Endothelial cell of umbilical vein (primary cell): ENCODE measurements at regions not wholly inside any gene's neighbourhood (a gene's known extent, or its start where the extent isn't known, plus 50 kb on each side); places are given as distances from the start of the nearest gene placed in this dataset.

Experiments
- BruUV-seq: library from RNA; stranded (reverse); fragments of 400-500 nt; replicated peaks from 2 replicates; lab custom pipeline; 2021; lab: Mats Ljungman, UMichigan
- CTCF ChIA-PET: fragments of 300-600, 350-600 bp; sonication (Branson Sonifier 250); formaldehyde crosslinking; loops from one replicate; lab custom pipeline; 2021; ENCODE audit warnings: antibody characterized with exemption, inconsistent platforms; lab: Charles Lee
- POLR2A ChIA-PET: fragments of 300-600, 350-600 bp; sonication (Branson Sonifier 250); formaldehyde crosslinking; loops from one replicate; lab custom pipeline; 2021; ENCODE audit warnings: antibody characterized with exemption, inconsistent platforms; lab: Charles Lee
- DNase-seq: peaks from one replicate; pipeline ENCODE4 v3.0.0-alpha.2; 2011; ENCODE audit warnings: low read depth, low spot score
- FAIRE-seq: peaks from 2 replicates; lab custom pipeline; 2011; peaks lifted over from hg19 to GRCh38; lab: Jason Lieb, UNC
- H2AFZ ChIP-seq: 2 replicates; pipeline ENCODE4 v1.6.0; 2012; ENCODE audit warnings: low read depth, low read length, control low read depth, inconsistent platforms
- H3K27ac ChIP-seq: 2 replicates; pipeline ENCODE4 v1.5.1; 2011; ENCODE audit warnings: low read depth, mild to moderate bottlenecking, control low read depth, low read length, moderate library complexity; ENCODE audit not compliant: insufficient read depth
- H3K27me3 ChIP-seq, 2 experiments: 2 replicates each; pipeline versions ENCODE4 v1.6.0 to v1.6.1; 2011; ENCODE audit warnings: low read length in 2 of 2, mixed read lengths in 1 of 2; ENCODE audit not compliant: control insufficient read depth in 2 of 2, insufficient read depth in 2 of 2
- H3K36me3 ChIP-seq, 2 experiments: 2 replicates in 1 of 2; 3 replicates in 1 of 2; pipeline ENCODE4 v1.5.1; 2011; ENCODE audit warnings: low read length in 2 of 2, mild to moderate bottlenecking in 1 of 2, moderate library complexity in 1 of 2; ENCODE audit not compliant: control insufficient read depth in 2 of 2, insufficient read depth in 2 of 2; ENCODE audit errors: extremely low read depth in 1 of 2
- H3K4me1 ChIP-seq: 3 replicates; pipeline ENCODE4 v1.5.1; 2011; ENCODE audit warnings: mild to moderate bottlenecking, low read length; ENCODE audit not compliant: control insufficient read depth, insufficient read depth; ENCODE audit errors: extremely low read depth
- H3K4me2 ChIP-seq: 2 replicates; pipeline ENCODE4 v1.6.1; 2011; ENCODE audit warnings: low read length, control low read depth, mixed read lengths; ENCODE audit not compliant: insufficient read depth
- H3K4me3 ChIP-seq, 3 experiments: fragments of 200-600 bp in 1 of 3; sonication (generic), shearing (Covaris generic) in 1 of 3; replicated peaks in 1 of 3; 2 replicates each; pipeline ENCODE4 v1.5.1; 2011 to 2016; ENCODE audit warnings: control low read depth in 3 of 3, low read length in 3 of 3, mild to moderate bottlenecking in 2 of 3, inconsistent platforms in 1 of 3, low read depth in 1 of 3, moderate library complexity in 1 of 3; ENCODE audit not compliant: insufficient read depth in 1 of 3
- H3K79me2 ChIP-seq: 2 replicates; pipeline ENCODE4 v1.6.0; 2012; ENCODE audit warnings: low read length, inconsistent platforms; ENCODE audit not compliant: control insufficient read depth, insufficient read depth
- H3K9ac ChIP-seq: replicated peaks from 2 replicates; pipeline ENCODE3; 2011; ENCODE audit warnings: low read length, control low read depth; ENCODE audit not compliant: insufficient read depth; ENCODE audit errors: extremely low read depth
- H3K9me1 ChIP-seq: replicated peaks from 3 replicates; pipeline ENCODE4 v1.6.0; 2011; ENCODE audit warnings: mild to moderate bottlenecking, low read length; ENCODE audit not compliant: control insufficient read depth, insufficient read depth; ENCODE audit errors: extremely low read depth
- H3K9me3 ChIP-seq: replicated peaks from 2 replicates; pipeline ENCODE4 v1.5.1; 2012; ENCODE audit warnings: low read length, inconsistent platforms; ENCODE audit not compliant: control insufficient read depth, insufficient read depth
- H4K20me1 ChIP-seq: replicated peaks from 2 replicates; pipeline ENCODE3; 2011; ENCODE audit warnings: mild to moderate bottlenecking, low read length; ENCODE audit not compliant: control insufficient read depth, insufficient read depth; ENCODE audit errors: extremely low read depth
- EZH2 ChIP-seq: IDR thresholded peaks from 2 replicates; pipeline ENCODE4 v1.6.1; 2012; ENCODE audit warnings: borderline replicate concordance, low read depth, mild to moderate bottlenecking, moderate library complexity, low read length, inconsistent platforms; ENCODE audit not compliant: severe bottlenecking
- FOS ChIP-seq: IDR thresholded peaks from 2 replicates; pipeline ENCODE4 v1.6.1; 2011; ENCODE audit warnings: mild to moderate bottlenecking, low read length, moderate library complexity, borderline replicate concordance; ENCODE audit not compliant: insufficient read depth
- GATA2 ChIP-seq: IDR thresholded peaks from 2 replicates; pipeline ENCODE4 v1.7.0; 2011; ENCODE audit warnings: low read depth, mild to moderate bottlenecking, moderate library complexity, mixed read lengths, low read length; ENCODE audit not compliant: insufficient read length, insufficient read depth
- JUN ChIP-seq: IDR thresholded peaks from 2 replicates; pipeline ENCODE4 v1.6.1; 2011; ENCODE audit warnings: borderline replicate concordance, low read depth; ENCODE audit not compliant: insufficient read length, insufficient read depth
- MAX ChIP-seq: IDR thresholded peaks from 2 replicates; pipeline ENCODE4 v1.6.1; 2011; ENCODE audit not compliant: insufficient read depth, insufficient read length
- MYC ChIP-seq: IDR thresholded peaks from one replicate; pipeline ENCODE4 v1.6.1; 2011; ENCODE audit warnings: mild to moderate bottlenecking, low read depth, low read length
- POLR2A ChIP-seq: IDR thresholded peaks from 2 replicates; pipeline ENCODE4 v1.6.1; 2012; ENCODE audit warnings: low read depth, mild to moderate bottlenecking, control low read depth, low read length
- POLR2AphosphoS5 ChIP-seq: IDR thresholded peaks from 2 replicates; pipeline ENCODE4 v1.6.1; 2012; ENCODE audit warnings: low read depth, mild to moderate bottlenecking, control low read depth, low read length, moderate library complexity; ENCODE audit not compliant: insufficient read depth
- dilution Hi-C: fragments of 300-500 bp; cut with MboI; formaldehyde crosslinking; loops from one replicate; pipeline ENCODE4 v1.15.0; 2019; ENCODE audit warnings: low sequenced_read_pairs; ENCODE audit not compliant: extremely low pct_ligation_motif_present
- intact Hi-C: fragments of 100-400 bp; cut with micrococcal nuclease; formaldehyde crosslinking; loops from one replicate; pipeline ENCODE4 v1.10.0; 2022
- TF ChIP-seq, protein P1 (sequence below), 2 donors: IDR thresholded peaks; 1 replicate in 1 of 2; 2 replicates in 1 of 2; pipeline ENCODE4 v1.5.1; 2011; ENCODE audit warnings: low read length in 2 of 2, mild to moderate bottlenecking in 2 of 2, moderate library complexity in 2 of 2, control low read depth in 1 of 2, inconsistent platforms in 1 of 2, low read depth in 1 of 2; ENCODE audit not compliant: insufficient read depth in 1 of 2; ENCODE audit errors: extremely low read depth in 1 of 2

DNA sequence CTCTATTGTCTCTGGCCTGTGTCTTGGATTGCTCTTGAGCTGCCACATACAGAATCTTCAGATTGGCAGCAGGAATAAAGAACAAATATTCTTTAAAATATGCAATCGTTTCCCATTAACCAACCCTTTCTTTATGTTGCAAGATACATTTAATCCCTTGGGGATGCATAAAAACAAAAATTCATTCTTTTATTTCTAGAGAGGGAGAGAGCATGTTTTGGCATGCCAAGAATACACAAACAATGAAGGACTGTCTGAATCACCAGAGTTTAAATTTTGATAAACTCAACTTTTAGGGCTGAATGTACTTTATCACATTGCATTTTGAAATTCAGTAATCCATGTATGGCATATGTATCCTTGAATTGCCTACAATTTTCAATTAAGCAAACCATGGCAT lies 154.3 kb upstream of the SEMA3D start:
- TF ChIP-seq, protein P1, sequence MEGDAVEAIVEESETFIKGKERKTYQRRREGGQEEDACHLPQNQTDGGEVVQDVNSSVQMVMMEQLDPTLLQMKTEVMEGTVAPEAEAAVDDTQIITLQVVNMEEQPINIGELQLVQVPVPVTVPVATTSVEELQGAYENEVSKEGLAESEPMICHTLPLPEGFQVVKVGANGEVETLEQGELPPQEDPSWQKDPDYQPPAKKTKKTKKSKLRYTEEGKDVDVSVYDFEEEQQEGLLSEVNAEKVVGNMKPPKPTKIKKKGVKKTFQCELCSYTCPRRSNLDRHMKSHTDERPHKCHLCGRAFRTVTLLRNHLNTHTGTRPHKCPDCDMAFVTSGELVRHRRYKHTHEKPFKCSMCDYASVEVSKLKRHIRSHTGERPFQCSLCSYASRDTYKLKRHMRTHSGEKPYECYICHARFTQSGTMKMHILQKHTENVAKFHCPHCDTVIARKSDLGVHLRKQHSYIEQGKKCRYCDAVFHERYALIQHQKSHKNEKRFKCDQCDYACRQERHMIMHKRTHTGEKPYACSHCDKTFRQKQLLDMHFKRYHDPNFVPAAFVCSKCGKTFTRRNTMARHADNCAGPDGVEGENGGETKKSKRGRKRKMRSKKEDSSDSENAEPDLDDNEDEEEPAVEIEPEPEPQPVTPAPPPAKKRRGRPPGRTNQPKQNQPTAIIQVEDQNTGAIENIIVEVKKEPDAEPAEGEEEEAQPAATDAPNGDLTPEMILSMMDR (IDR thresholded peaks at IDR 0.05; ENCODE audit: extremely low read depth in 1 of 2, insufficient read depth in 1 of 2, low read depth in 1 of 2, low read length in 2 of 2): no peak
- no peak for TF ChIP-seq MAX
- no peak for TF ChIP-seq POLR2A
- TF ChIP-seq JUN: no peak
- TF ChIP-seq EZH2: no peak
- no peak for TF ChIP-seq GATA2
- TF ChIP-seq POLR2AphosphoS5: no peak
- no peak for TF ChIP-seq FOS
- no peak for TF ChIP-seq MYC
- Histone ChIP-seq H3K4me1 (no peaks in the 10 kb centered on the region), H3K9me1 (no peaks in the 10 kb centered on the region), H4K20me1 (no peaks in the 10 kb centered on the region), H2AFZ (no peak overlapping the region), H3K9me3 (no peaks in the 10 kb centered on the region), H3K9ac (no peak overlapping the region), H3K4me2 (no peak overlapping the region), H3K79me2 (no peaks in the 10 kb centered on the region), H3K36me3 (no peaks in the 10 kb centered on the region), H3K27ac (no peak overlapping the region), H3K4me3 (no peak overlapping the region), H3K27me3 (no peaks in the 10 kb centered on the region)
- DNase-seq: no peak
- BruUV-seq: no TSS peak
- CTCF ChIA-PET: no interaction called here
- POLR2A ChIA-PET: no interaction called here
- no peak for FAIRE-seq
- dilution Hi-C loops (no loop called here), intact Hi-C loops (no loop called here)
